ENCODE measurements at regions not wholly inside any gene's neighbourhood (a gene's known extent, or its start where the extent isn't known, plus 50 kb on each side); places are given as distances from the start of the nearest gene placed in this dataset.

- Histone ChIP-seq H3K9ac (no peak overlapping the region), H3K79me2 (no peaks in the 10 kb centered on the region), H3K27me3 (ENCODE audit: control insufficient read depth, insufficient read depth, low read length) (no peaks in the 10 kb centered on the region), H3K4me2 (ENCODE audit: low read length) (no peak overlapping the region), H3K36me3 (ENCODE audit: control insufficient read depth, insufficient read depth, low read length) (no peaks in the 10 kb centered on the region), H3K9me3 (ENCODE audit: control insufficient read depth, low read length) (no peaks in the 10 kb centered on the region), H2AFZ (no peak overlapping the region), H3K4me3 (ENCODE audit: low read depth, low read length) (no peak overlapping the region), H3K4me1 (no peaks in the 10 kb centered on the region), H3K27ac (no peak overlapping the region)
- TF ChIP-seq, protein P1, sequence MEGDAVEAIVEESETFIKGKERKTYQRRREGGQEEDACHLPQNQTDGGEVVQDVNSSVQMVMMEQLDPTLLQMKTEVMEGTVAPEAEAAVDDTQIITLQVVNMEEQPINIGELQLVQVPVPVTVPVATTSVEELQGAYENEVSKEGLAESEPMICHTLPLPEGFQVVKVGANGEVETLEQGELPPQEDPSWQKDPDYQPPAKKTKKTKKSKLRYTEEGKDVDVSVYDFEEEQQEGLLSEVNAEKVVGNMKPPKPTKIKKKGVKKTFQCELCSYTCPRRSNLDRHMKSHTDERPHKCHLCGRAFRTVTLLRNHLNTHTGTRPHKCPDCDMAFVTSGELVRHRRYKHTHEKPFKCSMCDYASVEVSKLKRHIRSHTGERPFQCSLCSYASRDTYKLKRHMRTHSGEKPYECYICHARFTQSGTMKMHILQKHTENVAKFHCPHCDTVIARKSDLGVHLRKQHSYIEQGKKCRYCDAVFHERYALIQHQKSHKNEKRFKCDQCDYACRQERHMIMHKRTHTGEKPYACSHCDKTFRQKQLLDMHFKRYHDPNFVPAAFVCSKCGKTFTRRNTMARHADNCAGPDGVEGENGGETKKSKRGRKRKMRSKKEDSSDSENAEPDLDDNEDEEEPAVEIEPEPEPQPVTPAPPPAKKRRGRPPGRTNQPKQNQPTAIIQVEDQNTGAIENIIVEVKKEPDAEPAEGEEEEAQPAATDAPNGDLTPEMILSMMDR (IDR thresholded peaks at IDR 0.05): no peak
Observed at GRCh38 chr9:102594241-102594640, 400.9 kb upstream of the CYLC2 start.

DNA sequence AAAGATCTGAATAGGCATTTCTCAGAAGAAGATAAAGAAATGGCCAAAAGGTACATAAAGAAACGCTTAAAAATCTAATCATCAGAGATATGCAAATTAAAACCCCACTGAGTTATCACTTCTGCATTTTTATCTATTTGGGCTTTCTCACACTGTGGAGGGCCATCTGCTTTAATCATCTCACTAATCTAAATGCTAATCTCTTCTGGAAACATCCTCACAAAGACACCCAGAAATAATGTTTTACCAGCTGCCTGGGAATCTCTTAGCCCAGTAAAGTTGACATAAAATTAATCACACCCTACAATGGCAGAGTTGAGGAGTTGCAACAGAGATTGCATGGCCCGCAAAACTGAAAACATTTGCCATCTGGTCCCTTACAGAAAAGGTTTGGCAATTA is 407.9 kb upstream of the CYLC2 start:
- Histone ChIP-seq H2AFZ (no peak overlapping the region), H3K27ac (no peak overlapping the region), H3K9ac (no peak overlapping the region), H3K36me3 (ENCODE audit: control insufficient read depth, insufficient read depth, low read length) (no peaks in the 10 kb centered on the region), H3K79me2 (no peaks in the 10 kb centered on the region), H3K4me1 (no peaks in the 10 kb centered on the region), H3K4me3 (ENCODE audit: low read depth, low read length) (no peak overlapping the region), H3K4me2 (ENCODE audit: low read length) (no peak overlapping the region), H3K27me3 (ENCODE audit: control insufficient read depth, insufficient read depth, low read length) (no peaks in the 10 kb centered on the region), H3K9me3 (ENCODE audit: control insufficient read depth, low read length) (no peaks in the 10 kb centered on the region)
- TF ChIP-seq, protein P1 (IDR thresholded peaks at IDR 0.05): no peak

DNA sequence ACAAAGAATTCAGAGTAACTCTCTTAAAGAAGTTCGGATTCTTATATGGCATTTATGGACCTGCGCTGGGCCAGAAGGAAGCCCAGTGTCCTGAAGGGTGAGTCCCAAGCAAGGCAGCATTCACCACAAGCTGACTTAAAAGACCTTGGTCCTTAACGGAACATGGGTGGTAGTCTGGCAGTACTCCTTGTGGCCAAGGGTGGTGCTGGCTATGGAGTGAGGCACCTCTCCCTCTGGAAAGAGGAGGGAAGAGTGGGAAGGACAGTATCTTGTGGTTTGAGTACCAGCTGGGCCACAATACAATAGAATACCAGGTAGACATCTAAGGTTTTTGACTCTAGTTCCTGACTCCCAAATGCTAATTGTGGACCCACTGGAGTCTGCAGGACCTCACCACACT is 425.7 kb upstream of the CYLC2 start:
- Histone ChIP-seq H3K27ac (no peak overlapping the region), H3K9ac (no peak overlapping the region), H2AFZ (no peak overlapping the region), H3K4me2 (ENCODE audit: low read length) (no peak overlapping the region), H3K27me3 (ENCODE audit: control insufficient read depth, insufficient read depth, low read length) (no peaks in the 10 kb centered on the region), H3K9me3 (ENCODE audit: control insufficient read depth, low read length) (no peaks in the 10 kb centered on the region), H3K4me3 (ENCODE audit: low read depth, low read length) (no peak overlapping the region), H3K4me1 (no peaks in the 10 kb centered on the region), H3K79me2 (no peaks in the 10 kb centered on the region), H3K36me3 (ENCODE audit: control insufficient read depth, insufficient read depth, low read length) (no peaks in the 10 kb centered on the region)
- TF ChIP-seq, protein P1 (IDR thresholded peaks at IDR 0.05): no peak

GRCh38 chr9:102551346-102551745 is 443.8 kb upstream of the CYLC2 start:
- Histone ChIP-seq H3K79me2 (no peaks in the 10 kb centered on the region), H3K27ac (no peak overlapping the region), H3K9me3 (ENCODE audit: control insufficient read depth, low read length) (no peaks in the 10 kb centered on the region), H3K4me3 (ENCODE audit: low read depth, low read length) (no peak overlapping the region), H3K4me1 (no peaks in the 10 kb centered on the region), H2AFZ (no peak overlapping the region), H3K27me3 (ENCODE audit: control insufficient read depth, insufficient read depth, low read length) (no peaks in the 10 kb centered on the region), H3K9ac (no peak overlapping the region), H3K36me3 (ENCODE audit: control insufficient read depth, insufficient read depth, low read length) (no peaks in the 10 kb centered on the region), H3K4me2 (ENCODE audit: low read length) (no peak overlapping the region)
- TF ChIP-seq, protein P1 (IDR thresholded peaks at IDR 0.05): no peak

GRCh38 chr9:102550886-102551285 is 444.2 kb upstream of the CYLC2 start:
- no peak overlapping the region for H3K9ac ChIP-seq

More at GRCh38 chr9:102550886-102551285, 444.2 kb upstream of the CYLC2 start:
- Histone ChIP-seq H2AFZ (no peak overlapping the region), H3K79me2 (no peaks in the 10 kb centered on the region), H3K9me3 (ENCODE audit: control insufficient read depth, low read length) (no peaks in the 10 kb centered on the region), H3K36me3 (ENCODE audit: control insufficient read depth, insufficient read depth, low read length) (no peaks in the 10 kb centered on the region), H3K4me3 (ENCODE audit: low read depth, low read length) (no peak overlapping the region), H3K27ac (no peak overlapping the region), H3K4me2 (ENCODE audit: low read length) (no peak overlapping the region), H3K4me1 (no peaks in the 10 kb centered on the region), H3K27me3 (ENCODE audit: control insufficient read depth, insufficient read depth, low read length) (no peaks in the 10 kb centered on the region)
- TF ChIP-seq, protein P1 (IDR thresholded peaks at IDR 0.05): no peak
